ENCODE measurements at regions not wholly inside any gene's neighbourhood (a gene's known extent, or its start where the extent isn't known, plus 50 kb on each side); places are given as distances from the start of the nearest gene placed in this dataset.

- DNase-seq, result no peak
These were observed 513.6 kb upstream of the DPH6 start for GRCh38 chr15:36059596-36059995.

DNA sequence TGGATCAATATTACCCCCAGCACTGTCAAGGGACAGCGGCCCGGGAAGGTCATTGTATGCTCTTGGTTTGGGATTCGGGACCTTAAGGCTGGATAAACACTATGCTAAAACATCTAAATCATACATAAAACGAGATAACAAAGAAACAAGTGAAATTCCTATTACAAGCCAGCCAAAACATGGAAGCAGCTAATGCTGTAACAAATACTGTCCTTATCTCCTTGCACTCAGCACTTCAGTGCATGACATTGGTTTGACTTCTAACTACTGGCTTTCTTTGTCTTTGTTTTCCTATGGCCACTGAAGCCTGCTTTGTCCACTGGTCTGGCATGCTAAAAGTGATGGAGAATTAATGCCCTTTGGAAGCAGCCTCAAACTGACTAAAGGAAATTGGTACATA is 516.4 kb upstream of the DPH6 start:
- DNase-seq, result no peak

- DNase-seq, result no peak
These were observed 512.7 kb upstream of the CDIN1 start for GRCh38 chr15:36066757-36067156.

DNA sequence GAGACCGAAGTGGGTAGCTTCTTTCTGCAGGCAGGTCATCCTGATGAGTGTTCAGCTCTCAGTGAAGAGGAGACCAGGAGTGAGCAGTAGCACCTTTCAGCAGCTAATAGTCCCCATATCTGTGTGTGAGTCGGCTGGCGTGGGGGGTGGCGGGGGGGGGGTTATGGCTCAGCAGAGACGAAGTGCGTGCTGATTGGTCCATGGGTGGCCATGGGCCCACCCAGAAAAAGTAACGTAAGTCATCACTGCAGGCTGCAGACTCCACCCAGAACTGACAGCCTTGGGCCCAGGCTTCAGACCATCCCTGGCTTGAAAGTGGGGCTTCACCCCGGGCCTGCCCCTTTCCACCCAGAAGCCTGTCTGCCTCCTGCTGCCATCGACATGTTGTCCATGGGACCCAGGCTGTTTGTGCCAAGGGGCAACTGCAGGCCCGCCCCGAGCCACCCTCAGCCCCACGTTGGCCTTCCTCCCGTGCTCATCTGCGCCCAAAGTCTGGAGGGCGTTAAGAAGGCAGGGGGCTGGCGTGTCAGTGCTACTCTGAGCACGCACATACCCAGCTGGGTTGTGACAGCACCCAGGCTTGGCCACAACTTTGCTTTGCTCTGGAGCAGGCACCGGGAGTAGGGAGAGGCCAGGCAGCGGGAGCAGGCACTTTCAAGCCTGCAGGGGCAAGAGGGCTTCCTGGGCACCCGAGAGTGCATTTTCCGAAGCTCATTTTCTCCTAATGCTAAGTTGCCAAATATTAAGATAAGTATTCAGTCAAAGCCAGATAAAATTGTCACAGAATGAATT is 511.7 kb upstream of the CDIN1 start:
- peak in 1 of 58 donors; percentile 0 for DNase-seq

GRCh38 chr15:36075333-36075732 is 504.1 kb upstream of the CDIN1 start:
- DNase-seq, result no peak

DNA sequence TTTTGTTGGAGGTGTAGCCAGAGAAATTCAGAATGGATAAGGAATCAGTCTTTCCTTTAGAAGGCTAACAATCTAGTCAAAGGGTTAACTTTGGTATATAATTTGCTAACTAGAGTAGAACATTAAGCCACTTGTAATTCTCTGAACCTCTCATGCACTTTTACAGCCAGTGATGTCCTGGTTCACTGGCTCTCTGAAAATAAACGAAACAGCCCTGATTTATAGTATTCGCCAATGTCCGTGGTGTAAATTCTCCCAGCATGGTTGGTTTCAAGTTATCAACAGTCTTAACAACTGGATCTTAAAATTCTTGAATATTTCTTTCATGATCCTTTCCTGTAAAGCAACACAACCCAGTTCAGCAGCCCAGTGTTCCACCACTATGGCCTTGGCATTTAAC is 500.4 kb upstream of the CDIN1 start:
- no peak for DNase-seq

DNA sequence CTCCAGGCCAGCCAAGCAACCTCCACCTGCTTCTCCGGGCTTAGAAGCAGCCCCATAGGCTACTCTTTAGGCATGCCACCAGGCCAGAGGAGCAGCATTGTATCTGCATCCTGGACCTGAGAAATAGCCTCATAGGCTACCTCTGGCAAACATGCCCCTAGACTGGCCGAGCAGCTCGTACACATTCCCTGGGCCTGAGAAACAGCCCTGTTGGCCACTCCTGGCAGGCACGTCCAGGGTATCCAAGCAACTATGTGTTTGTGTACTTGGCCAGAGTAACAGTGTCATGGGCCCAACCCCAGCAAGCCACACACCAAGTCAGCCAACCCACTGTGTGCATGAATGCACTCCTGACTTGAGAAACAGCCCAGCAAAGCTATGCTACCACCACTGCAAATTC is 498.7 kb upstream of the CDIN1 start:
- no peak for DNase-seq

- no peak for DNase-seq
These were observed 489.0 kb upstream of the CDIN1 start for GRCh38 chr15:36090286-36090946.

GRCh38 chr15:36106640-36107335 is 472.6 kb upstream of the CDIN1 start:
- no peak for DNase-seq

- DNase-seq, result no peak
These were observed 470.9 kb upstream of the CDIN1 start for GRCh38 chr15:36108541-36108940.

DNA sequence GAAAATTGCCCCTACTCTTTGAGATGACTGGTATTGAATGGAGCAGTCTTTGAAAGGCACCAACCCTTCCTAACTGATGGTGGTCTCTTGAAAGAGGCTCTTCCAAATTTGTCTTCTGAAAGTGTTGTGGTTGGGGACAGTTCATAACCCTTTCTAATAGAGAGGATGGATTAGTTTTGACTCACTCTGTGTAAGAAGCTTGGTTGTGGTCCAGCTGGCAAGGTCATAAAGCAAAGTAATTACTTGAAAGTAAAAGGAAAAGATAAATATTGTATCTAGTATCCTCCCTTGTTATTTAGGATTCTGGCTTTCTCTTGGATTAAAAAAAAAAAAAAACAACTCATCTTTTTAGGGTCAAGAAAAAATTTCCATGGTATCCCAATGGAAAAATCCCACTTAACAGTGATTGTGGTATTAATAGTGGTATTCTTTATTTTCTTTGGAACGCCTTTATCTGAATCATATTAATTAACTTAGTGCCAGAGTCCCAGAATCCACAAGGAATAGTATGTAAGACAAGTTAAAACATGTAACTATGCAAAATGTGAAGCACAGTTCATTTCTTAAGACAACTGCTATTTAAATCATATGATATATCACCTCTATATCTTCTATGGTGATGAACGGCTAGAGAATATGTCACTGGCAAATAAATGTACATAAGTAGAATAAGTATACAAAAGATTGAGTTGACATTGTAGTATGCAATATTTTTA is 469.3 kb upstream of the CDIN1 start:
- no peak for DNase-seq

- DNase-seq, result no peak
These were observed 468.8 kb upstream of the CDIN1 start for GRCh38 chr15:36110659-36110993.

DNA sequence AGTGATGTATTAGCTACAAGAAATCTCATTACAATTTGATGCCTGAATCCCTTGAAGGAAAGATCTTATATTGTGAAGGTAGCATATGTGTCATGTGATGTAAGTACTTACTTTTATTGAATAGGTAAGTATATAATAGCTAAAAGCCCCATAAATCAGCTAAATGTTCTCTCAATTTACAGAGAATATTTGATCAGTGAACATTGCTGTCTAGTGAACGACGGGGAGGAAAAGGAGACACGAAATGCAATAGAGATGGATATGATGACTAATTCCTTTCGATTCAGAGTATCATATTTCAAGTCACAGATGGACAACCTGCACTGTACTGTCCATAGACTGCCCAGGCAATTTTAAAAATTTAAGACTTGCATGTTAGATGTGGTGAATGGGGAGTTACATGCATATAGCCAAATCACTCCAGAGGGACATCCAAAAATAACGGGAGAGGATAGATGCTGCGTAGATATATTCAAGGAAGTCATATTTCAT is 462.1 kb upstream of the CDIN1 start:
- DNase-seq, result no peak

- peak in 18 of 58 donors; percentile 0 to 40 (median 6) for DNase-seq
These were observed 453.2 kb upstream of the CDIN1 start for GRCh38 chr15:36126194-36126593.

GRCh38 chr15:36130641-36131310 is 448.6 kb upstream of the CDIN1 start:
- DNase-seq, result no peak

DNA sequence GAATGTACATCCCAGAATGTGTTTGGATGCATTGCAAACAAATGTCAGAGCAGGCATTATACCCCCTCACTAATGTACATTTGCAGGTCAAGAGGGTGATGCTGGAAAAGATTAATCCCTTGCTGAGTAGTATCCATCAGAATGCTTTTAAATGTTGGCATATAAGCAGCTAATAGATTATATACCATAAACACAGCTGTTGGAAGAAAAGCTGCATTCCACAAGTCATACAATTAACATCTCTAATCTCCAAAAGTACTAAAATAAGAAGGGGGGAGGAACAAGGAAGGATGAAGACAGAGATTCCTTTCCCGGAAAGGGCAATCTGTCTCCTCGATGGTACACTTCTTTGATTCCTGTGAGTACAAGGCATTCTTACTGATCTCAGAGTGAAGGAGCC is 445.7 kb upstream of the CDIN1 start:
- DNase-seq, result no peak

DNA sequence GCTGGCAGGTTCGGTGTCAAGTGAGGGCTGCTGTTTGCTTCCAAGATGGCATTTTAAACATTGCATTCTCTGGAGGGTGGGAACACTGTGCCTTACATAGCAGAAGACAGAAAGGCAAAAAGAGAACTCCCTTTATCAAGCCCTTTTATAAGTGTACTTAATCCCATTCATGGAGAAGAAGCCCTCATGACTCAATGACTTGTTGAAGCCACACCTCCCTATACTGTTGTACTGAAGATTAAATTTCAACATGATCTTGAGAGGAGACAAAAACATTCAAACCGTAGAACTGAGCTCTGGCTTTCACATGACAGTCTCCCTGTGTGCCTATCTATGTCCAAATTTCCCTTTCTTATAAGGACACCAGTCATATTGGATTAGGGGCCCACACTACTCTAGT is 443.4 kb upstream of the CDIN1 start:
- DNase-seq, result no peak

DNA sequence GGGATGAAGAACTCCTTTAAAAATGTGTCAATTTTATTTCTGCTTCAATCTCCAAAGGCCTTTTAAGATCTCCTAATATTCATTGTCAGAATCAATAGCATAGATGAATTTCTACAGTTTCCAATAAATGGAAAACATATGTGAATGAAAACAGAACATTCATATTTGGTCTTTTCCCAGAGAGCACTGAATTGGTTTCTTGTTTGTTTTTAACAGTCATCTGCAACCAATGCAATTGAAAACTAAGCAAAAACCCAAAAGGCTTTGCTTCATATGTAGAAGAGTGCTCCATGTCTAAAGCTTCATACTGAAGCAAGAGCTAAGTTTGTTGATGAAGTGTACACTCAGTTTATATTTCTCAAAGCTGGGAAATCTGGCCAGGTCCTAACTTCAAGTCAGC is 426.5 kb upstream of the CDIN1 start:
- no peak for DNase-seq

- DNase-seq, result no peak
These were observed 422.5 kb upstream of the CDIN1 start for GRCh38 chr15:36156879-36157427.

DNA sequence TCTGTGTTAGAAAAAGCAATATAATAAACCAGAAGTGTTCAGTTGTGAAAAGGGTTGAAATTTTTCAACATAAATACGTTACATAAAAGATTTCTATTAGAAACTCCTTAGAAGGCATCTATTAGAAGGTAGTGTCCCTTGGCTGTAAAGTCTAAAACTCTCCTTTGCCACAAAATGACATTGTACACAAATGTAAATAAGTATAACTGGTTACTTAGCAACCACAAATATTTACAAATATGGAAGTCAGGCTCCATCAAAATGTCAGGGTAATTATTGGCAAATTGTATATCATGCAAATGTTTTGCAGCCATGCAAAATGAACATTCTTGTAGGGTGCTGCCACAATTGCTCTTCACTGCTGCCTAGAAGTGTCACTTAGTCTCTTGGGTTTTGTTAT is 419.1 kb upstream of the CDIN1 start:
- no peak for DNase-seq

- no peak for DNase-seq
These were observed 418.3 kb upstream of the CDIN1 start for GRCh38 chr15:36161108-36161507.
